HAP-1 (cell line): ENCODE measurements at regions not wholly inside any gene's neighbourhood (a gene's known extent, or its start where the extent isn't known, plus 50 kb on each side); places are given as distances from the start of the nearest gene placed in this dataset.

Source experiments
- DNase-seq, 2 experiments: peaks; one replicate each; pipeline ENCODE4 v3.0.0-alpha.2; 2016 to 2020; ENCODE audit warnings: low spot score in 2 of 2
- H3K27me3 ChIP-seq: fragments of 250-450 bp; sonication (Bioruptor Pico); 2 replicates; pipeline ENCODE4 v1.5.1; 2020; ENCODE audit warnings: low read depth, mild to moderate bottlenecking, moderate library complexity
- H3K36me3 ChIP-seq: fragments of 250-450 bp; sonication (Bioruptor Pico); replicated peaks from 2 replicates; pipeline ENCODE4 v1.5.1; 2020; ENCODE audit warnings: mild to moderate bottlenecking
- H3K4me1 ChIP-seq: fragments of 250-450 bp; sonication (Bioruptor Pico); 2 replicates; pipeline ENCODE4 v1.5.1; 2020; ENCODE audit warnings: mild to moderate bottlenecking
- H3K4me3 ChIP-seq: fragments of 250-450 bp; sonication (Bioruptor Pico); 2 replicates; pipeline ENCODE4 v1.5.1; 2020; ENCODE audit warnings: mild to moderate bottlenecking, moderate library complexity
- H3K9me3 ChIP-seq: fragments of 250-450 bp; sonication (Bioruptor Pico); 2 replicates; pipeline ENCODE4 v1.5.1; 2020; ENCODE audit warnings: mild to moderate bottlenecking, moderate library complexity
- in situ Hi-C: fragments of 300-500 bp; cut with MboI; formaldehyde crosslinking; loops from 3 replicates; pipeline ENCODE4 v1.14.3; 2020; ENCODE audit warnings: low sequenced_read_pairs, inconsistent platforms, mixed read lengths

- H3K27me3 ChIP-seq = no peaks in the 10 kb centered on the region
- in situ Hi-C loops = no loop called here
- H3K4me1 ChIP-seq = no peaks in the 10 kb centered on the region
- no peak overlapping the region for H3K4me3 ChIP-seq
- H3K9me3 ChIP-seq = no peaks in the 10 kb centered on the region
- no peaks in the 10 kb centered on the region for H3K36me3 ChIP-seq
- no peak for DNase-seq
These were observed 920.9 kb downstream of the EFNA5 start for GRCh38 chr5:106749826-106750225.

DNA sequence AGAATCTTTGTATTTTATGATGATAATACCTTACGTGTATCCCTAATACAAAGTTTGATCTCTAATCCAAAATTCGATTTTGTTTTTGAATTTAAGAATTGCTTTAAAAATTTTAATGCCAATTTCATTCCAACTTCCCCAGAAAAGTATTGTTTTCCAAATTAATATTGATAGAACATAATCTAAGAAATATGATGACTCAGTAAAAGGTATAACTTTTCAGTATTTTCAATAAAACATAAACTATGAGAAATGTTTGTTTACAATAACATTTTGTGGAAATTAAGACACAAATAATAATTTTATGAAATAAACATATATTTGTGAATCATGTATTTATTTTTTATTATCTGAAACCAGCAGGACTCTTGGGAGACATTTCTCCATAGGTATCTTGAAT lies 931.6 kb downstream of the EFNA5 start:
- no peaks in the 10 kb centered on the region for H3K36me3 ChIP-seq
- H3K9me3 ChIP-seq = no peaks in the 10 kb centered on the region
- DNase-seq = no peak
- no peaks in the 10 kb centered on the region for H3K4me1 ChIP-seq
- no peaks in the 10 kb centered on the region for H3K27me3 ChIP-seq
- H3K4me3 ChIP-seq = no peak overlapping the region
- in situ Hi-C loops = no loop called here

- no peak for DNase-seq
- Histone ChIP-seq H3K9me3 (no peaks in the 10 kb centered on the region), H3K4me1 (no peaks in the 10 kb centered on the region), H3K4me3 (no peak overlapping the region), H3K36me3 (no peaks in the 10 kb centered on the region), H3K27me3 (no peaks in the 10 kb centered on the region)
- in situ Hi-C loops = no loop called here
These were observed 933.6 kb downstream of the EFNA5 start for GRCh38 chr5:106737111-106737510.

DNA sequence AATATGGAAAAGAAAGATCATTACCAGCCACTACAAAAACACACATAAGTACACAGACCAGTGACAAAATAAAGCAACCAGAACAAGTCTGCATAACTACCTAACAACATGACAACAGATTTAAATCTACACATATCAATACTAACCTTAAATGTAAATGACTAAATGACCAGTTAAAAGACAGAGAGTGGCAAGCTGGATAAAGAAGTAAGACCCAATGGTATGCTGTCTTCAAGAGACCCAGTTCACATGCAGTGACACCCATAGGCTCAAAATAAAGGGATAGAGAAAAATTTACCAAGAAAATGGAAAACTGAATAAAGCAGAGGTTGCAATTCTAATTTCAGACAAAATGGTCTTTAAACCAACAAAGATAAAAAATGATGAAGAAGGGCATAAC lies 938.1 kb downstream of the EFNA5 start:
- DNase-seq = no peak
- H3K27me3 ChIP-seq = no peaks in the 10 kb centered on the region
- no peak overlapping the region for H3K4me3 ChIP-seq
- H3K9me3 ChIP-seq = no peaks in the 10 kb centered on the region
- in situ Hi-C loops = no loop called here
- H3K36me3 ChIP-seq = no peaks in the 10 kb centered on the region
- no peaks in the 10 kb centered on the region for H3K4me1 ChIP-seq

DNA sequence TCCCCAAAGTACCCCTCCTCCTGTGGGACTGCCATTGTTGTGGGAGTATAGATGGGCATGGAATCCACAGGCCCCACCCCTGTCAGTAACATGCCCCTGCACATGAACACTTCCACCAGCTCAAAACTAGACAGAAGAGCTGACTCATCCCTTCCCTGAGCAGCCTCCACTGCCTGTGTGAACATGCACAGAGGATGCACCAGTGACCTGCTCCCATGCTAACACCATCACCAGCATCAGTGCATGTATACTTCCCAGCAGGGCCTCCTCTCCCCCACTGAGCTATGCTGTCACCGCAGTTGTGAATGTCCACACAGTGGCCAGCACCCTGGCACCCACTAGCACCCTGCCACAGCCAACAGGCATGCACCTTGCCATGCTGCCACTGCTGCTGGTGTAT lies 939.8 kb downstream of the EFNA5 start:
- in situ Hi-C loops = no loop called here
- H3K9me3 ChIP-seq = no peaks in the 10 kb centered on the region
- H3K27me3 ChIP-seq = no peaks in the 10 kb centered on the region
- no peaks in the 10 kb centered on the region for H3K4me1 ChIP-seq
- no peak overlapping the region for H3K4me3 ChIP-seq
- H3K36me3 ChIP-seq = no peaks in the 10 kb centered on the region
- DNase-seq = no peak

- H3K4me1 ChIP-seq = no peaks in the 10 kb centered on the region
- H3K4me3 ChIP-seq = no peak overlapping the region
- H3K36me3 ChIP-seq = no peaks in the 10 kb centered on the region
- in situ Hi-C loops = no loop called here
- DNase-seq = no peak
- H3K9me3 ChIP-seq = no peaks in the 10 kb centered on the region
- H3K27me3 ChIP-seq = no peaks in the 10 kb centered on the region
These were observed 940.2 kb downstream of the EFNA5 start for GRCh38 chr5:106730506-106730905.

DNA sequence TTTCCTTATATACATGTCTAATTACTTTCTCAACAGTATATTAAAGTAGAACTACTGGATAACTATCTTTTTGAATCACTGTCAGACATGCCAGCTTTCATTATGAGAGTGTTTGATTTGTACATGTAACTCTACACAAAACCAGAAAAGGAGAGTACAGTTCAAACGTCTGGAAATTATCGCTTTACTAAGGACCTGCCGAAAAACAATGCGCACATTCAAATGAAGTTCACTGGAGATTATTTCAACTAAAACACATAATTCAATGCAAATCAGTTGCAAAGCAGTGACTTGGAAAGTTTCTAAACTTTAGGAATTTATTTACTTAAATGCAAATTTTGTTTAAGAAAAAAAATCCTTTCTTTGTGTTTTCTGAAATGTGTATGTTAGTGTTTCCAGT lies 942.5 kb downstream of the EFNA5 start:
- Histone ChIP-seq H3K27me3 (no peaks in the 10 kb centered on the region), H3K36me3 (no peaks in the 10 kb centered on the region), H3K9me3 (no peaks in the 10 kb centered on the region), H3K4me3 (no peak overlapping the region), H3K4me1 (no peaks in the 10 kb centered on the region)
- no peak for DNase-seq
- in situ Hi-C loops = no loop called here

- in situ Hi-C loops = no loop called here
- no peaks in the 10 kb centered on the region for H3K9me3 ChIP-seq
- H3K27me3 ChIP-seq = no peaks in the 10 kb centered on the region
- H3K4me1 ChIP-seq = no peaks in the 10 kb centered on the region
- H3K4me3 ChIP-seq = no peak overlapping the region
- H3K36me3 ChIP-seq = no peaks in the 10 kb centered on the region
- DNase-seq = no peak
These were observed 943.7 kb downstream of the EFNA5 start for GRCh38 chr5:106727071-106727470.

- no peaks in the 10 kb centered on the region for H3K9me3 ChIP-seq
- no peaks in the 10 kb centered on the region for H3K36me3 ChIP-seq
- in situ Hi-C loops = no loop called here
- no peak for DNase-seq
- H3K4me3 ChIP-seq = no peak overlapping the region
- no peaks in the 10 kb centered on the region for H3K27me3 ChIP-seq
- H3K4me1 ChIP-seq = no peaks in the 10 kb centered on the region
These were observed 950.4 kb downstream of the EFNA5 start for GRCh38 chr5:106720367-106720766.

GRCh38 chr5:106699796-106700195 lies 970.9 kb downstream of the EFNA5 start:
- Histone ChIP-seq H3K9me3 (no peaks in the 10 kb centered on the region), H3K4me1 (no peaks in the 10 kb centered on the region), H3K36me3 (no peaks in the 10 kb centered on the region), H3K4me3 (no peak overlapping the region), H3K27me3 (no peaks in the 10 kb centered on the region)
- in situ Hi-C loops = no loop called here
- DNase-seq = no peak

GRCh38 chr5:106699198-106699597 lies 971.5 kb downstream of the EFNA5 start:
- in situ Hi-C loops = no loop called here
- peak in 1 of 2 experiments; percentile 36 for DNase-seq
- Histone ChIP-seq H3K9me3 (no peaks in the 10 kb centered on the region), H3K4me1 (no peaks in the 10 kb centered on the region), H3K4me3 (no peak overlapping the region), H3K36me3 (no peaks in the 10 kb centered on the region), H3K27me3 (no peaks in the 10 kb centered on the region)

DNA sequence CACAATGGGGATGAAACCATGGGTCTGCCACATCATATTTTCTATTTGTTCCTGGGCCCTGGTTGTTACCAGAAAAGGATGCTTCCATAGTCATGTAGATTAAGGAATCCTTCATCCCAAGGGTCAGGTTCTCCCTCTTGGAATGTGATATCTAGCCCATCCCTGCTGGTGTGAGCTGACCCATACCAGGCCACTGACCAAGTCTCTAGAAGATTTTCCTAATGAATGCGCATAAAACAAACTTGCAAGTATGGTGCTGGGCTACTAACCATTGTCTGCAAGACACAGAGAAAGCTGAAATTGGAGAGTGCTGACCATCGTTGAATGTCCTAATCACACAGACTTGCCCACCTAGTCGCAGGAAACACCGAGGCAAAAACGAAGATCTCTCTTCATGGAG lies 972.6 kb downstream of the EFNA5 start:
- Histone ChIP-seq H3K36me3 (no peaks in the 10 kb centered on the region), H3K9me3 (no peaks in the 10 kb centered on the region), H3K4me1 (no peaks in the 10 kb centered on the region), H3K27me3 (no peaks in the 10 kb centered on the region), H3K4me3 (no peak overlapping the region)
- DNase-seq = no peak
- in situ Hi-C loops = no loop called here

- Histone ChIP-seq H3K36me3 (no peaks in the 10 kb centered on the region), H3K4me3 (no peak overlapping the region), H3K27me3 (no peaks in the 10 kb centered on the region), H3K9me3 (no peaks in the 10 kb centered on the region), H3K4me1 (no peaks in the 10 kb centered on the region)
- in situ Hi-C loops = no loop called here
- DNase-seq = no peak
These were observed 979.0 kb downstream of the EFNA5 start for GRCh38 chr5:106691701-106692100.

GRCh38 chr5:106690585-106690984 lies 980.2 kb downstream of the EFNA5 start:
- Histone ChIP-seq H3K4me1 (no peaks in the 10 kb centered on the region), H3K4me3 (no peak overlapping the region), H3K36me3 (no peaks in the 10 kb centered on the region), H3K9me3 (no peaks in the 10 kb centered on the region), H3K27me3 (no peaks in the 10 kb centered on the region)
- in situ Hi-C loops = no loop called here
- no peak for DNase-seq

GRCh38 chr5:106680330-106680729 lies 990.4 kb downstream of the EFNA5 start:
- no peak for DNase-seq
- H3K4me1 ChIP-seq = no peaks in the 10 kb centered on the region
- H3K9me3 ChIP-seq = no peaks in the 10 kb centered on the region
- H3K4me3 ChIP-seq = no peak overlapping the region
- in situ Hi-C loops = no loop called here
- H3K36me3 ChIP-seq = no peaks in the 10 kb centered on the region
- no peaks in the 10 kb centered on the region for H3K27me3 ChIP-seq
